ENCODE measurements at regions not wholly inside any gene's neighbourhood (a gene's known extent, or its start where the extent isn't known, plus 50 kb on each side); places are given as distances from the start of the nearest gene placed in this dataset.
"Not testable (repeated sequence)": the region's sequence is repeated elsewhere in the genome, so short reads cannot be mapped to it uniquely, and the experiment has no call there.

DNA sequence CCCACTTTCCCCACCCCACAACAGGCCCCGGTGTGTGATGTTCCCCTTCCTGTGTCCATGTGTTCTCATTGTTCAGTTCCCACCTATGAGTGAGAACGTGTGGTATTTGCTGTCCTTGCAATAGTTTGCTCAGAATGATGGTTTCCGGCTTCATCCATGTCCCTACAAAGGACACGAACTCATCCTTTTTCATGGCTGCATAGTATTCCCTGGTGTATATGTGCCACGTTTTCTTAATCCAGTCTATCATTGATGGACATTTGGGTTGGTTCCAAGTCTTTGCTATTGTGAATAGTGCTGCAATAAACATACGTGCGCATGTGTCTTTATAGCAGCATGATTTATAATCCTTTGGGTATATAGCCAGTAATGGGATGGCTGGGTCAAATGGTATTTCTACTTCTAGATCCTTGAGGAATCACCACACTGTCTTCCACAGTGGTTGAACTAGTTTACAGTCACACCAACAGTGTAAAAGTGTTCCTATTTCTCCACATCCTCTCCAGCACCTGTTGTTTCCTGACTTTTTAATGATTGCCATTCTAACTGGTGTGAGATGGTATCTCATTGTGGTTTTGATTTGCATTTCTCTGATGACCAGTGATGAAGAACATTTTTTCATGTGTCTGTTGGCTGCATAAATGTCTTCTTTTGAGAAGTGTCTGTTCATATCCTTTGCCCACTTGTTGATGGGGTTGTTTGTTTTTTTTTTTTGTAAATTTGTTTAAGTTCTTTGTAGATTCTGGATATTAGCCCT lies 124.5 kb downstream of the TANC2 start:
- H3K4me3 ChIP-seq (ENCODE audit: low read length); H3K4me1 Mint-ChIP-seq; H3K9me3 Mint-ChIP-seq; H3K9me3 ChIP-seq (ENCODE audit: control insufficient read depth in 2 of 3, low read length in 3 of 3); CTCF ChIA-PET; intact Hi-C loops (cut with micrococcal nuclease); H3K4me1 ChIP-seq (ENCODE audit: control insufficient read depth in 2 of 2, insufficient read depth in 2 of 2, low read length in 2 of 2); H3K27ac Mint-ChIP-seq; H3K36me3 ChIP-seq (ENCODE audit: control insufficient read depth in 2 of 3, insufficient read depth in 3 of 3, low read length in 3 of 3); H3K27ac ChIP-seq (ENCODE audit: low read depth, low read length); DNase-seq; H3K4me3 Mint-ChIP-seq; H3K27me3 ChIP-seq (ENCODE audit: control insufficient read depth in 2 of 2, insufficient read depth in 2 of 2, low read length in 2 of 2); H3K27me3 Mint-ChIP-seq; ATAC-seq; POLR2A ChIA-PET: not testable (repeated sequence)
- peaks cover 0 to 36% (median 9%) of the 10 kb centered on the region in 5 donors for H3K36me3 Mint-ChIP-seq

DNA sequence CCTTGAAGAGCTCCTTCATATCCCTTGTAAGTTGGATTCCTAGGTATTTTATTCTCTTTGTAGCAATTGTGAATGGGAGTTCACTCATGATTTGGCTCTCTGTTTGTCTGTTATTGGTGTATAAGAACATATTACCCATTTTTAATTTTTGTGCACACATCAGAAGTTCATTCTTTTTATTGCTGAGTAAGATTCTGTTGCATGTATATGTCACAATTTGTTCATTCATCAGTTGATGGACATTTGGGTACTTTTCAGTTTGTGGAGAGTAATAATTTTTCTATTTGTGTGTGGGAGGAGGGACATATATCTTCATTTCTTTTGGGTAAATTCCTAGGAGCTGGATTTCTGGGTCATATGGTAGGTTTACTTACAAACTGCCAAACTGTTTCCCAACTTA lies 125.9 kb downstream of the TANC2 start:
- H3K4me3 ChIP-seq (ENCODE audit: low read length); H3K27ac ChIP-seq (ENCODE audit: low read depth, low read length); ATAC-seq; H3K9me3 Mint-ChIP-seq; H3K36me3 ChIP-seq (ENCODE audit: control insufficient read depth in 2 of 3, insufficient read depth in 3 of 3, low read length in 3 of 3); H3K27ac Mint-ChIP-seq; POLR2A ChIA-PET; DNase-seq; H3K27me3 ChIP-seq (ENCODE audit: control insufficient read depth in 2 of 2, insufficient read depth in 2 of 2, low read length in 2 of 2); intact Hi-C loops (cut with micrococcal nuclease); CTCF ChIA-PET; H3K4me1 ChIP-seq (ENCODE audit: control insufficient read depth in 2 of 2, insufficient read depth in 2 of 2, low read length in 2 of 2); H3K4me1 Mint-ChIP-seq; H3K9me3 ChIP-seq (ENCODE audit: control insufficient read depth in 2 of 3, low read length in 3 of 3); H3K4me3 Mint-ChIP-seq; H3K27me3 Mint-ChIP-seq: not testable (repeated sequence)
- H3K36me3 Mint-ChIP-seq: peaks cover 0 to 33% (median 0%) of the 10 kb centered on the region in 5 donors

DNA sequence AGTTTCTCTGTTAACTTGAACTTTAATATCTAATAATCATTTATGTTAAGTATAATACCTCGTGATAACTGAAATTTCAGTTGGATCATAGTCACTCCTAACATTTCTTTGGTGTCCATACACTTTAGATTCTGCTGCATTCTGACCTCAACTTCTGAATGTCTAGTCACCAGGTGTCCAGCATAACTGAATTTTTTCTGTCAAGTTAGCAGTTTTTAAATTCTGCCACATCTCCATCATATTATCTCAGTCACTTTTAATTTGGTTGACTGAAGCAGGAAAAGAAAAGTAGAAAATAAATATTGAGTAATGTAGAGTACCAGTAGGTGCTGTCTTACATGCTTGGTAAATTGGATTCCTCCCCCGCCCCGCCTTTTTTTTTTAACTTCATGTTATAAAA lies 128.6 kb downstream of the TANC2 start:
- ChIA-PET CTCF (no interaction called here), POLR2A (no interaction called here)
- no peak for DNase-seq
- Mint-ChIP-seq H3K36me3 (peaks cover 0 to 34% (median 0%) of the 10 kb centered on the region in 5 donors), H3K4me1 (peaks cover 0 to 6% (median 0%) of the 10 kb centered on the region in 7 donors), H3K4me3 (no peak overlapping the region), H3K27me3 (no peaks in the 10 kb centered on the region), H3K27ac (no peak overlapping the region), H3K9me3 (peaks cover 0 to 6% (median 0%) of the 10 kb centered on the region in 11 donors)
- no peak for ATAC-seq
- H3K27me3 ChIP-seq (ENCODE audit: control insufficient read depth in 2 of 2, insufficient read depth in 2 of 2, low read length in 2 of 2): no peaks in the 10 kb centered on the region
- H3K4me3 ChIP-seq (ENCODE audit: low read length): no peak overlapping the region
- H3K9me3 ChIP-seq (ENCODE audit: control insufficient read depth in 2 of 3, low read length in 3 of 3): no peaks in the 10 kb centered on the region
- H3K27ac ChIP-seq (ENCODE audit: low read depth, low read length): no peak overlapping the region
- no peaks in the 10 kb centered on the region for H3K36me3 ChIP-seq (ENCODE audit: control insufficient read depth in 2 of 3, insufficient read depth in 3 of 3, low read length in 3 of 3)
- intact Hi-C loops (cut with micrococcal nuclease): no loop called here
- H3K4me1 ChIP-seq (ENCODE audit: control insufficient read depth in 2 of 2, insufficient read depth in 2 of 2, low read length in 2 of 2): no peaks in the 10 kb centered on the region

DNA sequence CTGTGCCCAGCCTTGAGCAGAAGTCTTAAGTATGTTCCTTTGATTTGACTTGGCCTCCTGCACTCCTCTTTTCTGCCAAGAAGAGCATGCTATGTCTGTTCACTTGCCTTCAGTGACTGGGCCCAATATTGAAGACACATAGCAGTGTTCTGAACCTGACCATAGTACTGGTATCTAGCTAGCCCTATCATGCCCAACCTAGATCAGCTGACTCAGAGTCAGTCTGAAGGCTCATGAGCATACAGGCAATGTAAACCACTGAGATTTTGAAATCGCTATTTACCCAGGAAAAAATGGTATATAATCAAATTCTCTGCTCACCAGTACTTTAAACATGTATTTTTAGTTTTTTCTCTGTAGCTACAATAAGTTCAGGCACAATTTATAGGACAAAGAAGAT lies 129.4 kb downstream of the TANC2 start:
- DNase-seq (no peak), ATAC-seq (no peak)
- Mint-ChIP-seq H3K27me3 (no peaks in the 10 kb centered on the region), H3K4me3 (no peak overlapping the region), H3K4me1 (peaks cover 0 to 6% (median 0%) of the 10 kb centered on the region in 7 donors), H3K27ac (no peak overlapping the region), H3K36me3 (peaks cover 0 to 34% (median 0%) of the 10 kb centered on the region in 5 donors), H3K9me3 (peaks cover 0 to 2% (median 0%) of the 10 kb centered on the region in 11 donors)
- H3K36me3 ChIP-seq (ENCODE audit: control insufficient read depth in 2 of 3, insufficient read depth in 3 of 3, low read length in 3 of 3): no peaks in the 10 kb centered on the region
- no peaks in the 10 kb centered on the region for H3K9me3 ChIP-seq (ENCODE audit: control insufficient read depth in 2 of 3, low read length in 3 of 3)
- intact Hi-C loops (cut with micrococcal nuclease): no loop called here
- no peaks in the 10 kb centered on the region for H3K4me1 ChIP-seq (ENCODE audit: control insufficient read depth in 2 of 2, insufficient read depth in 2 of 2, low read length in 2 of 2)
- H3K27ac ChIP-seq (ENCODE audit: low read depth, low read length): no peak overlapping the region
- no peak overlapping the region for H3K4me3 ChIP-seq (ENCODE audit: low read length)
- H3K27me3 ChIP-seq (ENCODE audit: control insufficient read depth in 2 of 2, insufficient read depth in 2 of 2, low read length in 2 of 2): no peaks in the 10 kb centered on the region
- POLR2A ChIA-PET: no interaction called here
- CTCF ChIA-PET: no interaction called here

DNA sequence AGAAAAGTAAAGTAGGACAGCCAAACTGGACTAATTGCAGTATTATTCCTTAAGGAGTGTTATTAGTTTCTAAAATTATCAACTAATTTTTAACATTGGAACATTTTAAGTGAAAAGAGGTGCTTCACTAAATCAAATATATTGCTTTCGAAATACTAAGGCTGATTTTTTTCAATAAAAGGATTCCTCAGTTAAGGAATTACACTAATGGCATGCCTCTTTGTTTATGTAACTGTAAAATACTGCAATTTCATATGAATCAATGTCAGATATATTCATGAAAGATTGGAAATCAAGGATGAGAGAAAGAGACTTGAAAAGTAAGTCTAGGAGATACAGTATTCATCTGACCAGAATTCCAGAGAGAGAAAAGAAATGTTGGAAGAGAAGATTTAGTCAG lies 129.8 kb downstream of the TANC2 start:
- POLR2A ChIA-PET: no interaction called here

DNA sequence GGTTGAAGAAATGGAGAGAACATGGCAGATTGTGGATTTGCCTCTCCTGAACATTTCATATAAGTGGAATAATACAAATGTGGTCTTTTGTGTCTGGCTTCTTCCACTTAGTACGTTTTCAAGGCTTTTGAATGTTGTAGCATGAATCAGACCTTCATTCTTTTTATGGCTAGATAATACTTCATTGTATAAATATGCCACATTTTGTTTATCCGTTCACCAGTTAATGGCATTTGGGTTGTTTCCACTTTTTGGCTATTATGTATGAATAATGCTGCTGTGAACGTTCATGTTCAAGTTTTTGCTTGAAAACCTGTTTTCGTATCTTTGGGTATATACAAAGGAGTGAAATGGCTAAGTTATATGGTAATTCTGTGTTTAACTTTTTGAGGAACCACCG lies 130.4 kb downstream of the TANC2 start:
- no peak overlapping the region for H3K4me3 Mint-ChIP-seq
- H3K36me3 Mint-ChIP-seq: peaks cover 0 to 37% (median 2%) of the 10 kb centered on the region in 5 donors
- H3K4me1 Mint-ChIP-seq: peaks cover 0 to 6% (median 0%) of the 10 kb centered on the region in 7 donors

More for the DNA sequence above, 129.8 kb downstream of the TANC2 start:
- CTCF ChIA-PET: no interaction called here
- H3K27me3 Mint-ChIP-seq: no peaks in the 10 kb centered on the region
- peaks cover 0 to 36% (median 0%) of the 10 kb centered on the region in 5 donors for H3K36me3 Mint-ChIP-seq
- no peak overlapping the region for H3K4me3 Mint-ChIP-seq
- no peak overlapping the region for H3K27ac Mint-ChIP-seq
- ATAC-seq (no peak), DNase-seq (no peak)
- peaks cover 0 to 1% (median 0%) of the 10 kb centered on the region in 11 donors for H3K9me3 Mint-ChIP-seq
- Histone ChIP-seq H3K4me3 (ENCODE audit: low read length) (no peak overlapping the region), H3K27me3 (ENCODE audit: control insufficient read depth in 2 of 2, insufficient read depth in 2 of 2, low read length in 2 of 2) (no peaks in the 10 kb centered on the region), H3K27ac (ENCODE audit: low read depth, low read length) (no peak overlapping the region), H3K4me1 (ENCODE audit: control insufficient read depth in 2 of 2, insufficient read depth in 2 of 2, low read length in 2 of 2) (no peaks in the 10 kb centered on the region), H3K36me3 (ENCODE audit: control insufficient read depth in 2 of 3, insufficient read depth in 3 of 3, low read length in 3 of 3) (no peaks in the 10 kb centered on the region), H3K9me3 (ENCODE audit: control insufficient read depth in 2 of 3, low read length in 3 of 3) (no peaks in the 10 kb centered on the region)
- H3K4me1 Mint-ChIP-seq: peaks cover 0 to 6% (median 0%) of the 10 kb centered on the region in 7 donors
- intact Hi-C loops (cut with micrococcal nuclease): no loop called here

DNA sequence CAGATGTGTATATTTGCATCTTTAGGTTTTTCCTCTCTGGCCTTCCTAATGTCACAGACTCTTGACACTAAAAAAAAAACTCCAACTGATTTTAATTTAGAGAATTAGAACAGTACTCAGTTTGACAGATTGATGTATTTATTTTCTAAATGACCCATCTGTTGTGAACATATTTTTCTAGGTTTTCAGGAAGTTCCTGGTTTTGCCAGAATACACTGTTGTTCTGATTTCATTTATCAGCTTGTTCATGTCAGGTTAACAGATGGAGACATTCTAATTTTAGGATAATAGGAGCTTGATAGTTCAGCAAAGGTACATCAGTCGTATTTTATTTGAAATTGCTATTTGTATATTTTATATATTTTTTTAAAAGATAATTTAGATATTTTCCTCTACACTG lies 133.4 kb downstream of the TANC2 start:
- Histone ChIP-seq H3K4me3 (ENCODE audit: low read length) (no peak overlapping the region), H3K4me1 (ENCODE audit: control insufficient read depth in 2 of 2, insufficient read depth in 2 of 2, low read length in 2 of 2) (no peaks in the 10 kb centered on the region), H3K36me3 (ENCODE audit: control insufficient read depth in 2 of 3, insufficient read depth in 3 of 3, low read length in 3 of 3) (no peaks in the 10 kb centered on the region), H3K27ac (ENCODE audit: low read depth, low read length) (no peak overlapping the region), H3K9me3 (ENCODE audit: control insufficient read depth in 2 of 3, low read length in 3 of 3) (no peaks in the 10 kb centered on the region), H3K27me3 (ENCODE audit: control insufficient read depth in 2 of 2, insufficient read depth in 2 of 2, low read length in 2 of 2) (no peaks in the 10 kb centered on the region)
- ChIA-PET POLR2A (no interaction called here), CTCF (interaction anchor here (0.7 kb wide), 1 partner anchor 10 kb away, joined by 5 read pairs; no protein-coding TSS in a partner anchor)
- Mint-ChIP-seq H3K4me3 (no peak overlapping the region), H3K4me1 (peaks cover 0 to 5% (median 0%) of the 10 kb centered on the region in 7 donors), H3K27ac (no peak overlapping the region), H3K9me3 (no peaks in the 10 kb centered on the region), H3K36me3 (peaks cover 0 to 38% (median 11%) of the 10 kb centered on the region in 5 donors), H3K27me3 (no peaks in the 10 kb centered on the region)
- intact Hi-C loops (cut with micrococcal nuclease): no loop called here
- ATAC-seq (no peak), DNase-seq (no peak)

More for the DNA sequence above, 130.4 kb downstream of the TANC2 start:
- Histone ChIP-seq H3K27ac (ENCODE audit: low read depth, low read length) (no peak overlapping the region), H3K9me3 (ENCODE audit: control insufficient read depth in 2 of 3, low read length in 3 of 3) (no peaks in the 10 kb centered on the region), H3K4me3 (ENCODE audit: low read length) (no peak overlapping the region), H3K27me3 (ENCODE audit: control insufficient read depth in 2 of 2, insufficient read depth in 2 of 2, low read length in 2 of 2) (no peaks in the 10 kb centered on the region), H3K36me3 (ENCODE audit: control insufficient read depth in 2 of 3, insufficient read depth in 3 of 3, low read length in 3 of 3) (no peaks in the 10 kb centered on the region), H3K4me1 (ENCODE audit: control insufficient read depth in 2 of 2, insufficient read depth in 2 of 2, low read length in 2 of 2) (no peaks in the 10 kb centered on the region)
- ATAC-seq: no peak
- Mint-ChIP-seq H3K27me3 (no peaks in the 10 kb centered on the region), H3K27ac (no peak overlapping the region), H3K9me3 (no peaks in the 10 kb centered on the region)
- CTCF ChIA-PET: no interaction called here
- DNase-seq: no peak
- intact Hi-C loops (cut with micrococcal nuclease): no loop called here
- POLR2A ChIA-PET: no interaction called here
